Adipocyte (in vitro differentiated cells): ENCODE measurements at regions not wholly inside any gene's neighbourhood (a gene's known extent, or its start where the extent isn't known, plus 50 kb on each side); places are given as distances from the start of the nearest gene placed in this dataset.
A peak's percentile ranks its signal among the peaks of the same experiment; 100 is the strongest.
"Not testable (repeated sequence)": the region's sequence is repeated elsewhere in the genome, so short reads cannot be mapped to it uniquely, and the experiment has no call there.

ENCODE experiments used
- DNase-seq: peaks from one replicate; pipeline ENCODE4 v3.0.0-alpha.2; 2015; ENCODE audit warnings: low read depth
- H3K27me3 ChIP-seq: replicated peaks from 2 replicates; pipeline ENCODE4 v1.7.0; 2013; ENCODE audit warnings: mild to moderate bottlenecking, low read length, moderate library complexity; ENCODE audit not compliant: control insufficient read depth, insufficient read depth
- H3K36me3 ChIP-seq: 2 replicates; pipeline ENCODE4 v1.7.0; 2013; ENCODE audit warnings: low read length, mild to moderate bottlenecking, moderate library complexity; ENCODE audit not compliant: control insufficient read depth, insufficient read depth, severe bottlenecking
- H3K4me1 ChIP-seq: 2 replicates; pipeline ENCODE4 v1.7.0; 2013; ENCODE audit warnings: mild to moderate bottlenecking, low read length, moderate library complexity; ENCODE audit not compliant: control insufficient read depth, insufficient read depth
- H3K4me3 ChIP-seq: 2 replicates; pipeline ENCODE4 v1.7.0; 2013; ENCODE audit warnings: mild to moderate bottlenecking, low read length, moderate library complexity
- H3K9ac ChIP-seq: 2 replicates; pipeline ENCODE4 v1.7.0; 2013; ENCODE audit warnings: mild to moderate bottlenecking, low read length, moderate library complexity
- H3K9me3 ChIP-seq: 2 replicates; pipeline ENCODE4 v1.7.0; 2013; ENCODE audit warnings: mild to moderate bottlenecking, low read length, moderate library complexity; ENCODE audit not compliant: control insufficient read depth

GRCh38 chr6:159541296-159541695, 151.7 kb downstream of the SOD2 start:
- no peak for DNase-seq
- Histone ChIP-seq H3K4me1 (no peaks in the 10 kb centered on the region), H3K4me3 (no peak overlapping the region), H3K9me3 (no peaks in the 10 kb centered on the region), H3K27me3 (no peaks in the 10 kb centered on the region), H3K36me3 (no peaks in the 10 kb centered on the region), H3K9ac (no peak overlapping the region)

GRCh38 chr6:159540883-159541282, 152.2 kb downstream of the SOD2 start:
- no peak overlapping the region for H3K4me3 ChIP-seq

GRCh38 chr6:159540152-159540551, 152.9 kb downstream of the SOD2 start:
- DNase-seq = no peak

More at GRCh38 chr6:159540883-159541282, 152.2 kb downstream of the SOD2 start:
- H3K36me3 ChIP-seq = no peaks in the 10 kb centered on the region
- no peak for DNase-seq
- no peaks in the 10 kb centered on the region for H3K9me3 ChIP-seq
- no peaks in the 10 kb centered on the region for H3K27me3 ChIP-seq
- H3K9ac ChIP-seq = no peak overlapping the region
- no peaks in the 10 kb centered on the region for H3K4me1 ChIP-seq

DNA sequence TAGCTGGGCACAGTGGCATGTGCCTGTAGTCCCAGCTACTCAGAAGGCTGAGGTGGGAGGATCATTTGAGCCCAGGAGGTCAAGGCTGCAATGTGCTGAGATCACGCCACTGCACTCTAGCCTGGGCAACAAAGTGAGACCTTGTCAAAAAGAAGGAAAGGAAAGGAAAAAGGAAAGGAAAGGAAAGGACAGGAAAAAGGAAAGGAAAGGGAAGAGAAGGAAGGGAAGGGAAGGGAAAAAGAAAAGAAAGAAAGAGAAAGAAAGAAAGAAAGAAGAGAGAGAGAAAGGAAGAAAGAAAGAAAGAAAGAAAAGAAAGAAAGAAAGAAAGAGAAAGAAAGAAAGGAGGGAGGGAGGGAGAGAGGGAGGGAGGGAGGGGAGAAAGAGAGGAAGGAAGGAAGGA, 155.0 kb downstream of the SOD2 start:
- not testable (repeated sequence) for H3K4me3 ChIP-seq, DNase-seq, H3K9me3 ChIP-seq, H3K27me3 ChIP-seq, H3K4me1 ChIP-seq, H3K36me3 ChIP-seq, H3K9ac ChIP-seq

More at GRCh38 chr6:159540152-159540551, 152.9 kb downstream of the SOD2 start:
- H3K36me3 ChIP-seq = no peaks in the 10 kb centered on the region
- no peaks in the 10 kb centered on the region for H3K4me1 ChIP-seq
- H3K9ac ChIP-seq = no peak overlapping the region
- no peaks in the 10 kb centered on the region for H3K27me3 ChIP-seq
- no peak overlapping the region for H3K4me3 ChIP-seq
- no peaks in the 10 kb centered on the region for H3K9me3 ChIP-seq

DNA sequence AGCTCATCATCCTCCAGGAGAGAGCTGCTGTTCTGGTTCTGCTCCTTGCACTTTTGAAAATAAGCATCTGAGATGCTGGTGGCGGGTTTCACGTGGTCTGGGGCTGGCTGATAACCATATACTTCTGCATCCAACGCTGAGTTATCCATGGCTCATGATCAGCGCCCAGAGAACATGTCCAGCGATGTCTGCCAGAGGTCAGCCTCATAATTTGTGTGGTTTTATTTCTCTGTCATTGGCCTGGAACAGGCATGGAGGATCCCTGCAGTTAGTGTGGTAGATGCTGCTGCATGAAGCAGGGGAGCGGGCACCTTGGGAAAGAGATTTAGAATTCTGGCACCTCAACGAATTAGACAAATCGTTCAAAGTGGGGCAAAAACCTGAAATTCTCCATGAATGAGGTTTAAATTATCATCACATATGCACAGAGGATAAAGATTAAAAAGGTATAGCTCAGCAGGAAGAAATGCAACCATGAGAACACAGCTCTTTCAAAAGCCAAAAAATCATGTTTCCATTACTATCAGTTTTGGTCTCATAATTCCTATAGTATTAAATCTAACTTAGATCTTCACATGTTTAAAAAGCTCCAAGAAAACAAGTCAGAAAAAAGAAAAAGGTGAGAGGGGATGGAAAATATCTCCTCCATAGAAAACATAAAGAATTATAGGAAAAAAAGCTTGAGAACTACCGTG, 157.2 kb downstream of the SOD2 start:
- no peak overlapping the region for H3K4me3 ChIP-seq
- H3K27me3 ChIP-seq = no peaks in the 10 kb centered on the region

GRCh38 chr6:159533568-159533967, 159.5 kb downstream of the SOD2 start:
- no peaks in the 10 kb centered on the region for H3K36me3 ChIP-seq
- H3K27me3 ChIP-seq = no peaks in the 10 kb centered on the region
- peak; percentile 75 for DNase-seq
- H3K4me3 ChIP-seq = no peak overlapping the region
- H3K4me1 ChIP-seq = peaks cover 7% of the 10 kb centered on the region
- H3K9me3 ChIP-seq = no peaks in the 10 kb centered on the region
- no peak overlapping the region for H3K9ac ChIP-seq

More for the DNA sequence above, 157.2 kb downstream of the SOD2 start:
- Histone ChIP-seq H3K9me3 (no peaks in the 10 kb centered on the region), H3K36me3 (no peaks in the 10 kb centered on the region), H3K9ac (no peak overlapping the region), H3K4me1 (peaks cover 4% of the 10 kb centered on the region)
- DNase-seq = no peak

- Histone ChIP-seq H3K36me3 (no peaks in the 10 kb centered on the region), H3K4me1 (peaks cover 7% of the 10 kb centered on the region), H3K9me3 (no peaks in the 10 kb centered on the region), H3K27me3 (no peaks in the 10 kb centered on the region), H3K4me3 (no peak overlapping the region), H3K9ac (no peak overlapping the region)
- no peak for DNase-seq
These were observed 160.0 kb downstream of the SOD2 start for GRCh38 chr6:159533016-159533415.

GRCh38 chr6:159532155-159532554, 160.9 kb downstream of the SOD2 start:
- H3K9ac ChIP-seq = no peak overlapping the region
- H3K27me3 ChIP-seq = no peaks in the 10 kb centered on the region
- no peaks in the 10 kb centered on the region for H3K9me3 ChIP-seq
- H3K4me3 ChIP-seq = no peak overlapping the region
- DNase-seq = no peak
- H3K4me1 ChIP-seq = peaks cover 7% of the 10 kb centered on the region
- H3K36me3 ChIP-seq = no peaks in the 10 kb centered on the region

DNA sequence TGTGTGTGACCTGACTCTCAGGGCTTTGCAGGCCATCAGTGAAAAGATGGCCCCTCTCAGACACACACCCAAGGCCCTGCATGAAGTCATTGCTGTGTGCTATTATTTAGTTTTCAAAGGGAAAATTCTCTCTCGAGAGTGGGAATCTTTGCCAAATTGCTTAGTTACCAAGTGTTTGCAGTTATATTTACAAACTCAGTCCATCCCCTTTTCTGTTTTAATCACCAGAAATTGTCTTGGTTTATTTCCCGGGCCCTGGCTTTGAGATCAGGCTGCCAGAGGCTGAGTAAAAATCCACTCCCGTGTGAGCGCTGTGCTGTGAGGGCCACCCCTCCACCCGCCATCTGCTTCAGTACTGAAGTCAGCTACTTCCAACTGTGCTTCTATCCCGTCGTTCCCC, 163.1 kb downstream of the SOD2 start:
- H3K9ac ChIP-seq = no peak overlapping the region
- no peaks in the 10 kb centered on the region for H3K36me3 ChIP-seq
- no peak for DNase-seq
- no peak overlapping the region for H3K4me3 ChIP-seq
- H3K4me1 ChIP-seq = peaks cover 7% of the 10 kb centered on the region
- H3K9me3 ChIP-seq = no peaks in the 10 kb centered on the region
- H3K27me3 ChIP-seq = no peaks in the 10 kb centered on the region

DNA sequence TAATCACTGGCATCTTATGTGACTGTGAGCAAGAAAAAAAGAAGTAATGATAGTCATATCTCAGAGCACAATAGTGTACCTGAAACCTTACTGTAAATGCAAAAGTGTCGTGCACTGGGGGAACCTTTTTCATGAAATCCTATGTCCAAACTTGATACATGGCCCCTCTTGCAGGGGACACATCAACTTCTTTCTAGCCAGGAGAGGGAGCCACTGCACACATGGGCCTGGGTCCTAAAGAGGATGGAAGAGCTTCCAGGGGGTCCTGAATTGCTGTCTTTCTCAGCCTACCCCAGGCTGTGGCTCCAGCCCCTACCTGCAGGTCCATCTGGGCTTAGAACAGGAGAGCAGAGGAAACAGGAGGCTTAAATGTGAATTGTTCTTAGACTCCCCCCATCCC, 165.7 kb downstream of the SOD2 start:
- Histone ChIP-seq H3K4me3 (no peak overlapping the region), H3K27me3 (peaks cover 3% of the 10 kb centered on the region), H3K9ac (no peak overlapping the region), H3K9me3 (no peaks in the 10 kb centered on the region), H3K36me3 (no peaks in the 10 kb centered on the region), H3K4me1 (peaks cover 3% of the 10 kb centered on the region)
- DNase-seq = no peak

GRCh38 chr6:159525445-159526025, 167.5 kb downstream of the SOD2 start:
- no peak overlapping the region for H3K4me3 ChIP-seq
- H3K4me1 ChIP-seq = peaks cover 8% of the 10 kb centered on the region
- peaks cover 3% of the 10 kb centered on the region for H3K27me3 ChIP-seq
- H3K9ac ChIP-seq = no peak overlapping the region
- no peaks in the 10 kb centered on the region for H3K36me3 ChIP-seq
- DNase-seq = no peak
- H3K9me3 ChIP-seq = no peaks in the 10 kb centered on the region
